ENCODE measurements at regions not wholly inside any gene's neighbourhood (a gene's known extent, or its start where the extent isn't known, plus 50 kb on each side); places are given as distances from the start of the nearest gene placed in this dataset.

- no peaks in the 10 kb centered on the region for H3K27me3 ChIP-seq (ENCODE audit: control insufficient read depth in 4 of 4, insufficient read depth in 4 of 4, low read length in 3 of 4)
- H3K4me3 ChIP-seq (ENCODE audit: low read depth in 1 of 3, low read length in 3 of 3): no peak overlapping the region
- no peak for DNase-seq (ENCODE audit: low spot score)
- H3K9ac ChIP-seq (ENCODE audit: low read depth in 1 of 2, low read length in 2 of 2): no peak overlapping the region
- TF ChIP-seq RAD21 (IDR thresholded peaks at IDR 0.05) (no peak), JUND (IDR thresholded peaks at IDR 0.05) (no peak), CTCF (IDR thresholded peaks at IDR 0.05; ENCODE audit: low read depth, low read length, missing input control) (no peak), HNF4G (IDR thresholded peaks at IDR 0.05) (no peak), TAF1 (conservative IDR thresholded peaks at IDR 0.05) (no peak), ZBTB33 (IDR thresholded peaks at IDR 0.05) (no peak), NR2F2 (IDR thresholded peaks at IDR 0.05) (no peak), HNF4A (conservative IDR thresholded peaks at IDR 0.05) (no peak), SP1 (IDR thresholded peaks at IDR 0.05) (no peak), RXRA (IDR thresholded peaks at IDR 0.05) (no peak), FOXA2 (IDR thresholded peaks at IDR 0.05) (no peak), GABPA (IDR thresholded peaks at IDR 0.05 in 1 of 2, conservative IDR thresholded peaks at IDR 0.05 in 1 of 2) (no peak), ATF3 (IDR thresholded peaks at IDR 0.05) (no peak), EGR1 (IDR thresholded peaks at IDR 0.05; ENCODE audit: low read depth in 2 of 2) (no peak), MAX (IDR thresholded peaks at IDR 0.05) (no peak), YY1 (IDR thresholded peaks at IDR 0.05) (no peak), FOXA1 (IDR thresholded peaks at IDR 0.05) (no peak)
- no peaks in the 10 kb centered on the region for H3K36me3 ChIP-seq (ENCODE audit: control insufficient read depth in 4 of 4, insufficient read depth in 3 of 4, low read depth in 1 of 4, low read length in 3 of 4)
- no peaks in the 10 kb centered on the region for H3K4me1 ChIP-seq (ENCODE audit: control insufficient read depth in 4 of 4, insufficient read depth in 4 of 4, low read length in 3 of 4)
- 77% methylated on average over 2 of the region's 2 CpGs for WGBS
- H3K9me3 ChIP-seq (ENCODE audit: control insufficient read depth in 4 of 4, low read length in 3 of 4): peaks cover 0 to 6% (median 1%) of the 10 kb centered on the region in 4 donors
- no peak overlapping the region for H3K27ac ChIP-seq (ENCODE audit: low read depth in 1 of 2, low read length in 2 of 2)
These were observed 217.5 kb upstream of the PPFIA2 start for GRCh38 chr12:81976661-81977060.

GRCh38 chr12:81974762-81975161, 215.6 kb upstream of the PPFIA2 start:
- H3K4me3 ChIP-seq (ENCODE audit: low read depth in 1 of 3, low read length in 3 of 3): no peak overlapping the region
- no peak overlapping the region for H3K27ac ChIP-seq (ENCODE audit: low read depth in 1 of 2, low read length in 2 of 2)
- H3K36me3 ChIP-seq (ENCODE audit: control insufficient read depth in 4 of 4, insufficient read depth in 3 of 4, low read depth in 1 of 4, low read length in 3 of 4): no peaks in the 10 kb centered on the region
- no peak for DNase-seq (ENCODE audit: low spot score)
- H3K9ac ChIP-seq (ENCODE audit: low read depth in 1 of 2, low read length in 2 of 2): no peak overlapping the region
- no peaks in the 10 kb centered on the region for H3K4me1 ChIP-seq (ENCODE audit: control insufficient read depth in 4 of 4, insufficient read depth in 4 of 4, low read length in 3 of 4)
- H3K9me3 ChIP-seq (ENCODE audit: control insufficient read depth in 4 of 4, low read length in 3 of 4): peaks cover 0 to 5% (median 1%) of the 10 kb centered on the region in 4 donors
- TF ChIP-seq EGR1 (IDR thresholded peaks at IDR 0.05; ENCODE audit: low read depth in 2 of 2) (no peak), GABPA (IDR thresholded peaks at IDR 0.05 in 1 of 2, conservative IDR thresholded peaks at IDR 0.05 in 1 of 2) (no peak), REST (IDR thresholded peaks at IDR 0.05) (no peak), RXRA (IDR thresholded peaks at IDR 0.05) (no peak), CTCF (IDR thresholded peaks at IDR 0.05; ENCODE audit: low read depth, low read length, missing input control) (no peak), TAF1 (conservative IDR thresholded peaks at IDR 0.05) (no peak), YY1 (IDR thresholded peaks at IDR 0.05) (no peak)
- H3K27me3 ChIP-seq (ENCODE audit: control insufficient read depth in 4 of 4, insufficient read depth in 4 of 4, low read length in 3 of 4): no peaks in the 10 kb centered on the region
